ENCODE measurements at regions not wholly inside any gene's neighbourhood (a gene's known extent, or its start where the extent isn't known, plus 50 kb on each side); places are given as distances from the start of the nearest gene placed in this dataset.
"Not testable (repeated sequence)": the region's sequence is repeated elsewhere in the genome, so short reads cannot be mapped to it uniquely, and the experiment has no call there.

- no peak for TF ChIP-seq GATA2 (IDR thresholded peaks at IDR 0.05; ENCODE audit: insufficient read depth, insufficient read length, low read depth, low read length)
- TF ChIP-seq CTCF (IDR thresholded peaks at IDR 0.05; ENCODE audit: extremely low read depth in 1 of 2, insufficient read depth in 1 of 2, low read depth in 1 of 2, low read length in 2 of 2), result no peak
- no peak for TF ChIP-seq POLR2AphosphoS5 (IDR thresholded peaks at IDR 0.05; ENCODE audit: insufficient read depth, low read depth, low read length)
- TF ChIP-seq POLR2A (IDR thresholded peaks at IDR 0.05; ENCODE audit: low read depth, low read length), result no peak
- no peak for TF ChIP-seq EZH2 (IDR thresholded peaks at IDR 0.05; ENCODE audit: borderline replicate concordance, low read depth, low read length, severe bottlenecking)
- no peak for TF ChIP-seq FOS (IDR thresholded peaks at IDR 0.05; ENCODE audit: borderline replicate concordance, insufficient read depth, low read length)
- no peak for TF ChIP-seq MYC (IDR thresholded peaks at IDR 0.05; ENCODE audit: low read depth, low read length)
- POLR2A ChIA-PET, result no interaction called here
- intact Hi-C loops (cut with micrococcal nuclease), result no loop called here
- Histone ChIP-seq H3K4me3 (replicated peaks in 1 of 3; ENCODE audit: insufficient read depth in 1 of 3, low read depth in 1 of 3, low read length in 3 of 3) (no peak overlapping the region), H3K36me3 (ENCODE audit: control insufficient read depth in 2 of 2, extremely low read depth in 1 of 2, insufficient read depth in 2 of 2, low read length in 2 of 2) (no peaks in the 10 kb centered on the region), H4K20me1 (replicated peaks; ENCODE audit: control insufficient read depth, extremely low read depth, insufficient read depth, low read length) (no peaks in the 10 kb centered on the region), H3K4me1 (ENCODE audit: control insufficient read depth, extremely low read depth, insufficient read depth, low read length) (no peaks in the 10 kb centered on the region), H3K79me2 (ENCODE audit: control insufficient read depth, insufficient read depth, low read length) (no peaks in the 10 kb centered on the region), H3K9me1 (replicated peaks; ENCODE audit: control insufficient read depth, extremely low read depth, insufficient read depth, low read length) (no peaks in the 10 kb centered on the region), H2AFZ (ENCODE audit: low read depth, low read length) (no peak overlapping the region), H3K9me3 (replicated peaks; ENCODE audit: control insufficient read depth, insufficient read depth, low read length) (no peaks in the 10 kb centered on the region), H3K27ac (ENCODE audit: insufficient read depth, low read depth, low read length) (no peak overlapping the region), H3K9ac (replicated peaks; ENCODE audit: extremely low read depth, insufficient read depth, low read length) (no peak overlapping the region), H3K27me3 (ENCODE audit: control insufficient read depth in 2 of 2, insufficient read depth in 2 of 2, low read length in 2 of 2) (no peaks in the 10 kb centered on the region), H3K4me2 (ENCODE audit: insufficient read depth, low read length) (no peak overlapping the region)
- DNase-seq (ENCODE audit: low read depth, low spot score) (no peak), FAIRE-seq (no peak)
- BruUV-seq (replicated peaks), result no TSS peak
- CTCF ChIA-PET, result no interaction called here
- dilution Hi-C loops (cut with MboI; ENCODE audit: extremely low pct_ligation_motif_present, low sequenced_read_pairs), result no loop called here
These were observed 1067.4 kb downstream of the CDH9 start for GRCh38 chr5:25970906-25971489.

GRCh38 chr5:25969042-25969441 is 1069.3 kb downstream of the CDH9 start:
- BruUV-seq (replicated peaks); H3K27ac ChIP-seq (ENCODE audit: insufficient read depth, low read depth, low read length); H3K9me3 ChIP-seq (replicated peaks; ENCODE audit: control insufficient read depth, insufficient read depth, low read length); H3K27me3 ChIP-seq (ENCODE audit: control insufficient read depth in 2 of 2, insufficient read depth in 2 of 2, low read length in 2 of 2); intact Hi-C loops (cut with micrococcal nuclease); H3K9ac ChIP-seq (replicated peaks; ENCODE audit: extremely low read depth, insufficient read depth, low read length); FAIRE-seq; H4K20me1 ChIP-seq (replicated peaks; ENCODE audit: control insufficient read depth, extremely low read depth, insufficient read depth, low read length); H3K4me1 ChIP-seq (ENCODE audit: control insufficient read depth, extremely low read depth, insufficient read depth, low read length); DNase-seq (ENCODE audit: low read depth, low spot score); H3K36me3 ChIP-seq (ENCODE audit: control insufficient read depth in 2 of 2, extremely low read depth in 1 of 2, insufficient read depth in 2 of 2, low read length in 2 of 2); POLR2A ChIA-PET; dilution Hi-C loops (cut with MboI; ENCODE audit: extremely low pct_ligation_motif_present, low sequenced_read_pairs); H3K79me2 ChIP-seq (ENCODE audit: control insufficient read depth, insufficient read depth, low read length); H3K4me2 ChIP-seq (ENCODE audit: insufficient read depth, low read length); H2AFZ ChIP-seq (ENCODE audit: low read depth, low read length); H3K4me3 ChIP-seq (replicated peaks in 1 of 3; ENCODE audit: insufficient read depth in 1 of 3, low read depth in 1 of 3, low read length in 3 of 3); CTCF ChIA-PET; H3K9me1 ChIP-seq (replicated peaks; ENCODE audit: control insufficient read depth, extremely low read depth, insufficient read depth, low read length): not testable (repeated sequence)
